ENCODE measurements at regions not wholly inside any gene's neighbourhood (a gene's known extent, or its start where the extent isn't known, plus 50 kb on each side); places are given as distances from the start of the nearest gene placed in this dataset.

- no peak for FAIRE-seq
Measured at GRCh38 chr22:47394504-47395440, 632.3 kb downstream of the TBC1D22A start.

GRCh38 chr22:47393191-47393590, 630.7 kb downstream of the TBC1D22A start:
- no peak for FAIRE-seq

- no peak for FAIRE-seq
Measured at GRCh38 chr22:47392729-47393128, 630.3 kb downstream of the TBC1D22A start.

- no peak for FAIRE-seq
Measured at GRCh38 chr22:47392054-47392347, 629.6 kb downstream of the TBC1D22A start.

- FAIRE-seq: no peak
Measured at GRCh38 chr22:47391169-47392053, 629.0 kb downstream of the TBC1D22A start.

- no peak for FAIRE-seq
Measured at GRCh38 chr22:47390026-47390970, 627.8 kb downstream of the TBC1D22A start.

- FAIRE-seq: no peak
Measured at GRCh38 chr22:47389201-47389600, 626.8 kb downstream of the TBC1D22A start.

- FAIRE-seq: no peak
Measured at GRCh38 chr22:47388778-47389177, 626.3 kb downstream of the TBC1D22A start.

GRCh38 chr22:47388331-47388730, 625.9 kb downstream of the TBC1D22A start:
- no peak for FAIRE-seq

GRCh38 chr22:47386812-47387510, 624.5 kb downstream of the TBC1D22A start:
- no peak for FAIRE-seq

- FAIRE-seq: no peak
Measured at GRCh38 chr22:47384977-47385376, 622.5 kb downstream of the TBC1D22A start.

GRCh38 chr22:47382164-47382890, 619.9 kb downstream of the TBC1D22A start:
- FAIRE-seq: no peak

GRCh38 chr22:47381240-47381639, 618.8 kb downstream of the TBC1D22A start:
- no peak for FAIRE-seq

GRCh38 chr22:47380692-47381091, 618.2 kb downstream of the TBC1D22A start:
- FAIRE-seq: no peak

GRCh38 chr22:47379037-47379436, 616.6 kb downstream of the TBC1D22A start:
- no peak for FAIRE-seq

GRCh38 chr22:47377926-47378560, 615.6 kb downstream of the TBC1D22A start:
- FAIRE-seq: no peak

- FAIRE-seq: no peak
Measured at GRCh38 chr22:47376901-47377505, 614.6 kb downstream of the TBC1D22A start.

GRCh38 chr22:47376322-47376700, 613.9 kb downstream of the TBC1D22A start:
- FAIRE-seq: no peak

- FAIRE-seq: no peak
Measured at GRCh38 chr22:47375621-47376321, 613.3 kb downstream of the TBC1D22A start.
